H7 (cell line): ENCODE measurements at regions not wholly inside any gene's neighbourhood (a gene's known extent, or its start where the extent isn't known, plus 50 kb on each side); places are given as distances from the start of the nearest gene placed in this dataset.

Experiments used
- DNase-seq: peaks from one replicate; pipeline ENCODE4 v3.0.0; 2012
- H3K27me3 ChIP-seq: 2 replicates; pipeline ENCODE4 v1.6.0; 2011; ENCODE audit warnings: mild to moderate bottlenecking, low read length; ENCODE audit not compliant: control insufficient read depth, insufficient read depth
- H3K36me3 ChIP-seq: replicated peaks from 2 replicates; pipeline ENCODE4 v1.5.1; 2011; ENCODE audit warnings: low read length; ENCODE audit not compliant: control insufficient read depth, insufficient read depth
- H3K4me3 ChIP-seq: 2 replicates; pipeline ENCODE4 v1.5.1; 2011; ENCODE audit warnings: low read depth, mild to moderate bottlenecking, control low read depth, low read length, moderate library complexity; ENCODE audit not compliant: insufficient read depth

- Histone ChIP-seq H3K36me3 (no peaks in the 10 kb centered on the region), H3K27me3 (no peaks in the 10 kb centered on the region), H3K4me3 (no peak overlapping the region)
- DNase-seq = no peak
Observed at GRCh38 chr7:84331616-84332015, 137.0 kb upstream of the SEMA3A start.

GRCh38 chr7:84328571-84328970 is 134.0 kb upstream of the SEMA3A start:
- no peak for DNase-seq
- Histone ChIP-seq H3K27me3 (no peaks in the 10 kb centered on the region), H3K4me3 (no peak overlapping the region), H3K36me3 (no peaks in the 10 kb centered on the region)

GRCh38 chr7:84324136-84324630 is 129.6 kb upstream of the SEMA3A start:
- no peak overlapping the region for H3K4me3 ChIP-seq
- H3K27me3 ChIP-seq = no peaks in the 10 kb centered on the region
- H3K36me3 ChIP-seq = no peaks in the 10 kb centered on the region
- DNase-seq = no peak

DNA sequence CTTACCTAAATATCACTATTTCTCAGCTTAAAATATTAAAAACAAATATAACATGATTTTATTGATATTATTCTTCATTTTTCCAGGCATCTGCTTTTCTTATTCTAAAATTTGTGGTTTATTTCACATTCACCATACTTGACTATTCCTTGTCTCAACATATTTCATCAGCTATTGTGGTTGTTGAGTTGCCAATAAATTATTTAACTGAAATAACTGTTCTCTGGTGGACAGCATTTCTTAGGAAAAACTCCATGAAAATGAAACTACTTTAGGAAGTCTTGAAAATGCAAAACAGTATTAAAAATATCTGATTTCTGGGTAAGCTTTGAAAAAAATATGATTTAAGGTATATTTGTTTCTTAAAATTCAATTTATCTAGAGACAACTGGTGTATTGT is 122.9 kb upstream of the SEMA3A start:
- no peak for DNase-seq
- no peaks in the 10 kb centered on the region for H3K36me3 ChIP-seq
- no peak overlapping the region for H3K4me3 ChIP-seq
- H3K27me3 ChIP-seq = no peaks in the 10 kb centered on the region

GRCh38 chr7:84314263-84314662 is 119.7 kb upstream of the SEMA3A start:
- Histone ChIP-seq H3K27me3 (no peaks in the 10 kb centered on the region), H3K4me3 (no peak overlapping the region), H3K36me3 (no peaks in the 10 kb centered on the region)
- no peak for DNase-seq

- Histone ChIP-seq H3K4me3 (no peak overlapping the region), H3K36me3 (no peaks in the 10 kb centered on the region), H3K27me3 (no peaks in the 10 kb centered on the region)
- DNase-seq = no peak
Observed at GRCh38 chr7:84304407-84304806, 109.8 kb upstream of the SEMA3A start.

GRCh38 chr7:84302949-84303348 is 108.4 kb upstream of the SEMA3A start:
- DNase-seq = no peak
- no peaks in the 10 kb centered on the region for H3K27me3 ChIP-seq
- no peak overlapping the region for H3K4me3 ChIP-seq
- H3K36me3 ChIP-seq = no peaks in the 10 kb centered on the region

- Histone ChIP-seq H3K4me3 (no peak overlapping the region), H3K27me3 (no peaks in the 10 kb centered on the region), H3K36me3 (no peaks in the 10 kb centered on the region)
- no peak for DNase-seq
Observed at GRCh38 chr7:84297616-84298015, 103.0 kb upstream of the SEMA3A start.

- DNase-seq = no peak
- H3K36me3 ChIP-seq = no peaks in the 10 kb centered on the region
- H3K4me3 ChIP-seq = no peak overlapping the region
- H3K27me3 ChIP-seq = no peaks in the 10 kb centered on the region
Observed at GRCh38 chr7:84294847-84295455, 100.4 kb upstream of the SEMA3A start.

- no peak for DNase-seq
- H3K27me3 ChIP-seq = no peaks in the 10 kb centered on the region
- H3K4me3 ChIP-seq = no peak overlapping the region
- no peaks in the 10 kb centered on the region for H3K36me3 ChIP-seq
Observed at GRCh38 chr7:84294391-84294790, 99.8 kb upstream of the SEMA3A start.

GRCh38 chr7:84291756-84292155 is 97.2 kb upstream of the SEMA3A start:
- Histone ChIP-seq H3K36me3 (no peaks in the 10 kb centered on the region), H3K27me3 (no peaks in the 10 kb centered on the region), H3K4me3 (no peak overlapping the region)
- DNase-seq = no peak

DNA sequence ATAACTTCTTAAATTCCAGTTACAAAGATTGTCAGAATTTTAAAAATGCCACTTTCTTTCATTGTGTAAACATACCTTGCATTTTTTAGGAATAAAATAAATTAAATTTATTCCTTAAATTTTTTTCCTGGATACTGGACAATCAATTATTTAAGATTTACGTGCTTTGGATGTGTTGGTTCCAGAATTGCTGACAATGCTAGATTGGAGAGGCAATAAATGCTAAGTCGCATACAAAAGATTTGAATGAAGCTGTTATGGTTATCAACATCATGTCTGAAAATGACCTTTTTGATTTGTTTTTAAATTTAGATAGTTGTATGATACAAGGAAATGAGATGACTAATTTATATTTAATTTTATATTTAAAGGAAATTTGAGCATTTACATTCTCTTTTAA is 89.2 kb upstream of the SEMA3A start:
- H3K27me3 ChIP-seq = no peaks in the 10 kb centered on the region
- no peak for DNase-seq
- H3K4me3 ChIP-seq = no peak overlapping the region
- H3K36me3 ChIP-seq = no peaks in the 10 kb centered on the region

DNA sequence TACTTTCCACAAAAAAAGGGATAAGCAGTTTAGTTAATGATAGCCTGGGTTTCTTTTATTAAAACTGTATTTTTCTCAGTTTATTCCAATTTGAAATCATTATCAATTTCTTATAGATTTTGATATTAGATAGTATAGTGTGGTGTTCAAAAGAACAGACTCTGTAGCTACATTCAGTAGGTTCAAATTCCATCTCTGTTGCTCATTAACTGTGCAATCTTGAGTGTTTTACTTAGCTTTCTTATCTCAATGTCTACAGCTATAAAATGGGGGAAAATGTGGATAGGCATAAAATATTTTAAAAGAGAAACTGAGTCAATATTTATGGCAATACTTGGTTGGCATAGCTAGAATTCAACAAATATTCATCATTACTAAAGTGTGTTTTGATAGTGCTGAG is 86.9 kb upstream of the SEMA3A start:
- no peaks in the 10 kb centered on the region for H3K36me3 ChIP-seq
- H3K27me3 ChIP-seq = no peaks in the 10 kb centered on the region
- no peak overlapping the region for H3K4me3 ChIP-seq
- no peak for DNase-seq

DNA sequence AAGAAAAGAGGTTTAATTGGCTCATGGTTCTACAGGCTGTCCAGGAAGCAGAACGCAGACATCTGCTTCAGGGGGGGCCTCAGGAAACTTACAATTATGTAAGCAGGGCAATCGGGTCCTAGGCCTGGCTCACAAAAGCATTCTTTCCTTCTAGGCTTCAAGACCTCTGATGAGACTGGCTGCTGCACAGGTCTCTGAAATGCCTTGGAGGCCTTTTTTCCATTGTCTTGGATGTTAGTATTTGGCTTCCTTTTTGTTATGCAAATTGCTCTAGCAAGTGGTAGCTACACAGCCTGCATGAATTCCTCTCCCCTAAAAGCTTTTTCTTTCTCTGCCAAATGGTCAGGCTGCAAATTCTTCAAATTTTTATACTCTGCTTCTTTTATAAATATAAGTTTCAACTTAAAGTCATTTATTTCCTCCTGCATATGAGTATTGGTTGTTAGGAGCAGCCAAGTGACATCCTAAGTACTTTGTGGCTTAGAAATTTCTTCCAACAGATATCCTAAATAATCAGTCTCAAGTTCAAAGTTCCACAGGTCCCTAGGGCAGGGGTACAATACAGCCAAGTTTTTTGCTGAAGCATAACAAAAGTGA is 83.1 kb upstream of the SEMA3A start:
- no peak for DNase-seq
- H3K27me3 ChIP-seq = no peaks in the 10 kb centered on the region
- no peak overlapping the region for H3K4me3 ChIP-seq
- H3K36me3 ChIP-seq = no peaks in the 10 kb centered on the region

GRCh38 chr7:84274029-84274638 is 79.5 kb upstream of the SEMA3A start:
- DNase-seq = no peak
- H3K4me3 ChIP-seq = no peak overlapping the region
- no peaks in the 10 kb centered on the region for H3K36me3 ChIP-seq

More at GRCh38 chr7:84274029-84274638, 79.5 kb upstream of the SEMA3A start:
- no peaks in the 10 kb centered on the region for H3K27me3 ChIP-seq
